NCI-H526 treated with DMSO at 0.1 percent for 48 hours (cell line): ENCODE measurements at regions not wholly inside any gene's neighbourhood (a gene's known extent, or its start where the extent isn't known, plus 50 kb on each side); places are given as distances from the start of the nearest gene placed in this dataset.
"Not testable (repeated sequence)": the region's sequence is repeated elsewhere in the genome, so short reads cannot be mapped to it uniquely, and the experiment has no call there.

Experiments used
- DNase-seq: peaks from one replicate; lab custom pipeline; 2025; lab: John Stamatoyannopoulos, UW

DNA sequence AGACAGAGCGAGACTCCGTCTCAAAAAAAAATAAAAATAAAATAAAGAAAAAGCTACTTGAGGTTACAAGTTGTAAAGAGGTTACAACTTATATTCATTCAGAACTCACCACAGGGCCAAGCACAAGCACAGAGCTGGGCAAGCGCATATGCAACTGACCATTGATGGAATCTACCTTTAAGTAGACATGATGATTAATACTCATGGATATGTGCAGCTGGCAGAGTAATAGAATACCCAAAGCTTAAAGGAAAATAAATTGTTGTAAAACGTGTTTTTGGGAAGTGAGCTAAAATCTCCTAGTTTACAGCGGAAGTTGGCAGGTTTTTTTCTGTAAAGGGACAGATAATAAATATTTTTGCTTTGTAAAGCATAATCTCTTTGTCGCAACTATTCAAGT is 111.6 kb downstream of the TMEM168 start:
- DNase-seq = no peak

DNA sequence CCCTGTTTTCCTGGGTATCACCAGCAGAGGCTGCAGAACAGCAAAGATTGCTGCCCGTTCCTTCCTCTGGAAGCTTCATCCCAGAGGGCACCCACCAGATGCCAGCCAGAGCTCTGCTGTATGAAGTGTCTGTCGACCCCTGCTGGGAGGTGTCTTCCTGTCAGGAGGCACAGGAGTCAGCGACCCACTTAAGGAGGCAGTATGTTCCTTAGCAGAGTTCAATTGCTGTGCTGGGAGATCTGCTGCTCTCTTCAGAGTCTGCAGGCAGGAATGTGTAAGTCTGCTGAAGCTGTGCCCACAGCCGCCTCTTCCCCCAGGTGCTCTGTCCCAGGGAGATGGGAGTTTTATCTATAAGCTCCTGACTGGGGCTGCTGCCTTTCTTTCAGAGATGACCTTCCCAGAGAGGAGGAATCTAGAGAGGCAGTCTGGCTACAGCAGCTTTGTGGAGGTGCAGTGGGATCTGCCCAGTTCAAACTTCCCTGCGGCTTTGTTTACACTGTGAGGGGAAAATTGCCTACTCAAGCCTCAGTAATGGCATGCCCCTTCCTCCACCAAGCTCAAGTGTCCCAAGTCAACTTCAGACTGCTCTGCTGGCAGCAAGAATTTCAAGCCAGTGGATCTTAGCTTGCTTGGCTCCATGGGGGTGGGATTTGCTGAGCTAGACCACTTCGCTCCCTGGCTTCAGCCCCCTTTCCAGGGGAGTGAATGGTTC is 100.6 kb downstream of the TMEM168 start:
- not testable (repeated sequence) for DNase-seq

DNA sequence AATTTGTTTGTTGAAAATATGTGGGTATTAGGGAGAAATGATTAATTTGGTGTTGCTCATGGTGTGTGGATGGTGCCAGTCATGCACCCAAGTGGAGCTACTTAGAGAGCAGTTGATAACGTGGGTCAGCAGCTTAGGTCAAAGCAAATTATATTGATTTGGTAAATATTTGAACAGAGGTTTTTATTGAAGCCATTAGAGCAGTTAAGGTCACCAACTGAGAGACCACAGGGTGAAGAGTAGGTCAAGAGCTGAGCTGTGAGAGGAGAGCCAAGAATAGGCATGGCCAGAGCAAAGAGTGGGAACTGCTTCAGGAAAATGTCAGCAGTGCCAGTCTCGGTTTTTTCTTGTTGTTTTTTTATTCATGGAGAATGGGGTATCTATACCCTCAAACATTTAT is 97.9 kb downstream of the TMEM168 start:
- no peak for DNase-seq

DNA sequence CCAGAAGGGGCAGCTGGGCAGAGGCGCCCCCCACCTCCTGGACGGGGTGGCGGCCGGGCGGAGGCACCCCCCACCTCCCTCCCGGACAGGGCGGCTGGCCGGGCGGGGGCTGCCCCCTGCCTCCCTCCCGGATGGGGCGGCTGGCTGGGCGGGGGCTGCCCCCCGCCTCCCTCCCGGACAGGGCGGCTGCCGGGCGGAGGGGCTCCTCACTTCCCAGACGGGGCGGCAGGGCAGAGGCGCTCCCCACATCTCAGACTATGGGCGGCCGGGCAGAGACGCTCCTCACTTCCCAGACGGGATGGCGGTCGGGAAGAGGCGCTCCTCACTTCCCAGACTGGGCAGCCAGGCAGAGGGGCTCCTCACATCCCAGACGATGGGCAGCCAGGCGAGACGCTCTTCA is 93.0 kb downstream of the TMEM168 start:
- DNase-seq = not testable (repeated sequence)

DNA sequence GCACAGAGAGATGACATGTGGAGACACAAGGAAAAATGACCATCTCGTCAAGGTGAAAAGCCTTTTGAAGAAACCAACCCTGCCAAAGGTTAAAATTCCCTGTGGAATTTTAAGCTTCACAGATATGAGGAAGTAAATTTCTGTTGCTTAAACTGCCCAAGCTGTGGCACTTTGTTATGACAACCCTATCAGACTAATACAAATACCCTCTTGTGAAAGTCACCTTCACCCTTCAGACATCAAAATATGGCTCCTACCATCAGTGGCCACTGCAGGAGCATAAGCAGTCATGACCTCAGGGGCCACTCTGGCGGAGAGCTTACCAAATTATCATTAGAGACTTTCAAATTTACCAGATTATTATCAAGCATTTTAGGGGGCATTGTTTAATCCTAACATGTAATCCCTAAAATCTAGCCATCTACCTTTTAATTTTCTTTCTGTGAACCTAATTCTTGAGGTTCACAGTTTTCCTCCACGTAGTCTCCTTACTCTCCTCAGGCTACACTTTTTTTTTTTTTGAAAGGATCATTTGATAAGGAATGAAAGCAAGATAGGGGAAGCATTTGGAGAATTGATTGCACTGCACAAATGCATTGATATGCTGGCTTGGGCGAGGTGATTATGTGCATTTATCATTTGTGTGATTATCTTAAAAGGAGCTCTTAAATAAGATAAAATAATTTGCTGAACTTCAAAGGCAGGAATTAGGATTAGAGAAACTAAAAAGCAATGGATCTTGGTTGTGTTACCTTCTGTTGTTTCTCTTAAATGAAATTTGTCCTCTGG is 90.3 kb downstream of the TMEM168 start:
- no peak for DNase-seq

DNA sequence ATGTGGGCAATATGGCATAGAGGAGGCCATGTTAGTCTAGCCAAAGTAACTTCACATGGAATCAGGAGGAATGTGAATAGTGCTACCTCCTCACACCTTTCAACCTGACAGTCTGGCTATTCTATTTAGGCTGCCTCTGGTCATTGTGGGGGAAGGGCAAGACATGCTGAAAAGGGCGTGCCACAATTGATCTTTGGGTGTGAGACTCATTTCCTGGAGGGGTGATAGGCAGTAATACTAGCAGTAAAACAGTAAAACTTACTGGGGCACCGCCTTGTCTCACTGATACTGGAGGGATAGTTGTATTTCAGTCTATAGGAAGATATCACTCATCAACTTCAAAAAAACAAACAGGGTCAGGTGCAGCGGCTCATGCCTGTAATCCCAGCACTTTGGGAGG is 88.7 kb downstream of the TMEM168 start:
- no peak for DNase-seq

DNA sequence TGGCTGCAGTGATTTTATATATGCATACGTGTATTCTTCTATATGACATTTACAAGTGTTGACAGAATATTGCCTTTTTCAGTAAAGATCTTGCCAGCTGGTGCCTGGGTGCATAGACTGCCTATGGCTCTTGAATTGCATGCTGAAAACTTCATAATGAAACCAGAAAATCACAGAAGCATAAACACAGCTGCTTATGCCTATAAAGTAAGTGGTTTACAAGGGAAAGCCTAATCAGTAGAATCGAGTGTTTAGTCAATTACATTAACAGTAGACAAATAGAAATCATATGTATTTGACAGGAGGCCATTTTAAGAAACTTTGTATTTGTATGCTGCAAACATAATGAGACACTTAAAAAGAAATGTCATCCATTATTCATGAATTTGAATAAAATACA is 82.5 kb downstream of the TMEM168 start:
- DNase-seq = no peak

DNA sequence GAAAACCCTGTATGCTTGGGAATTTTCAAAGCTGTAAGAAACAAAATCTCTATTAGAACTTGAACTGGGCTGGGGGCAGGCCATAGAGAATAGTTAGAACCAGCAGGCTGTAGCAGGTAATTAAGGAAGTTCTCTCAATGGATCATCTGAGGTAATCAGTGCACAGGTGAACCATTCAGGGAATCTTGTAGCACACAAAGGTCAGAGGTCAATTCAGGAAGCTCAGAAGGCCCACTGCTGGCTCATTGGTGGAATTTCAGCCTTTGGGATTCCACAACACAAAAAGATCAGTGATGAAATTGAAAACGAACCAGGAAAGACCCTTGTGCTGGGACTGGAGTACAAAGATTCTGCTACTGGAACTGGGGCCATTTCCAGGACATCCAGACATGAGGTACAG is 82.0 kb downstream of the TMEM168 start:
- DNase-seq = no peak
